Spleen (tissue), 7 donors: ENCODE measurements at regions not wholly inside any gene's neighbourhood (a gene's known extent, or its start where the extent isn't known, plus 50 kb on each side); places are given as distances from the start of the nearest gene placed in this dataset.

Source experiments
- CTCF ChIP-seq, 11 experiments: fragments of 200-600 bp in 7 of 11; fragments of 450-650 bp in 4 of 11; sonication (generic) in 4 of 11; IDR thresholded peaks in 8 of 11; conservative IDR thresholded peaks in 3 of 11; 1 replicate in 7 of 11; 2 replicates in 4 of 11; pipeline versions ENCODE4 v1.4.0 to v1.8.0; 2016 to 2021; ENCODE audit warnings: antibody characterized with exemption in 11 of 11, inconsistent platforms in 4 of 11, mild to moderate bottlenecking in 1 of 11
- POLR2A ChIP-seq, 3 donors: fragments of 450-650 bp; IDR thresholded peaks; one replicate each; pipeline ENCODE4 v1.5.1; 2017; ENCODE audit warnings: antibody characterized with exemption in 3 of 3, mild to moderate bottlenecking in 1 of 3
- donor health status: DM: no; HTN: no; CAD: no; lungs with moderate emphysema.
- donor health status: DM: no; HTN: no; CAD: no.
- donor health status: DM: no; HTN: no; CAD: no.

- TF ChIP-seq CTCF (IDR thresholded peaks at IDR 0.05 in 8 of 11, conservative IDR thresholded peaks at IDR 0.05 in 3 of 11) (no peak), POLR2A (IDR thresholded peaks at IDR 0.05) (no peak)
These were observed 965.0 kb upstream of the SPRY2 start for GRCh38 chr13:81305928-81306327.
